ENCODE measurements at regions not wholly inside any gene's neighbourhood (a gene's known extent, or its start where the extent isn't known, plus 50 kb on each side); places are given as distances from the start of the nearest gene placed in this dataset.

DNA sequence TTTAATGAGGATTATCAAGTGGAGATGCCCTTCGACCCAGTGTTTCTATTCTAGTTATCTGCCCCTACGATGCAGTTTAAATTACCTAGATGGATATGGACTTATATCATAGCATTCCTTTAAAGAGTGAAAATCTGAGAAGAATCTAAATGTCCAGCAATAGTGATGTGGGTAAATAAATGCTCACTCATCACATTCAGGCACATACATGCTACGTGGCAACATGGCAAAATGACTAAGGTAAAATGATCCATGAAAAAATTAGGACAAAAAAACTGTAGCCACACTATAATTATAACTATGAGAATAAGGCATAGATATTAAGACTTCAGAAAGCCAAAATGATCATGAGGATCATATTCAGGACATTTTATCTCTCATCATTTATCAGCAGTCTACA, 82.4 kb upstream of the PDE1C start:
- Histone ChIP-seq H3K4me1 (no peaks in the 10 kb centered on the region), H3K4me3 (no peak overlapping the region), H3K36me3 (no peaks in the 10 kb centered on the region), H3K27me3 (peaks cover under 1% of the 10 kb centered on the region; the same call in 1 of the 2 replicates), H3K27ac (no peak overlapping the region), H3K9me3 (replicated peaks) (no peaks in the 10 kb centered on the region)
- DNase-seq, result no peak

DNA sequence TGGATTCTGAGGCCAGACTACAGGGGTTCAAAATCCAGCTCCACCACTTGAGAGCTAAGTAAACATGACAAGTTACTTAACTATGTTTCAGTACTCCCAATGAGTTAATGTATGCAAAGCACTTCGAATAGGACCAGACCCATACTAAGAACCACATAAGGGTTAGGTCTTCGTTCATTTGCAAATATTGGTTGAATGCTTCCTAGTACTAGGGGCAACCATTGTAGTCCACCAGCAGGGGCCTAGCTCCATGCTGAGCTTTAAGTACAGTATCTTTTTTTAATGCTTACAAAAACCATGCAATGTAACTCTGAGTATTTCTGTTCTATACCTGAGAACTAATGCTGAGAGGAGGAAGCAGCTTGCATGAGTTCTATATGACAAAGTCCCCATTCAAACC, 80.4 kb upstream of the PDE1C start:
- Histone ChIP-seq H3K27me3 (no peaks in the 10 kb centered on the region), H3K27ac (no peak overlapping the region)

DNA sequence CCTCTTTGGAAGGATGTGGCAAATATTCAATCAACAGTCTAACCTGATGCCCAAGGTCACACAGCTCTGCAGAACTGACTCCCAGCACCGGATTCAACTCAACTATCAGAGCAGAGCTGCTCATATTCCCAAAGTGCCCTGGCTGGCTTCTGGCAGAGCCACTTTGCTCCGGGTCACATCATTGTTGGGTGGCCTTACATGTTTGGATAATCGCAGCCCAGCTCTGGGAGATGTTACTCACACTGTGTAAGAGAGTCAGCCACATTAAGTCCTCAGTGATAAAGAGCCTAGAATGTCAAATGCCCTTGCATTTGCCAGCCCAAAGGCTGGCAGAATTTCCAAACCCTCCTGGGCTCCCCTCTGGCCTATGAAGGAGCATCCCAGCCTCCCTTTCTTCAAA, 79.8 kb upstream of the PDE1C start:
- Histone ChIP-seq H3K36me3 (no peaks in the 10 kb centered on the region), H3K4me1 (no peaks in the 10 kb centered on the region), H3K27ac (no peak overlapping the region), H3K9me3 (replicated peaks) (no peaks in the 10 kb centered on the region), H3K27me3 (no peaks in the 10 kb centered on the region), H3K4me3 (no peak overlapping the region)
- DNase-seq, result no peak

More for the DNA sequence above, 80.4 kb upstream of the PDE1C start:
- Histone ChIP-seq H3K36me3 (no peaks in the 10 kb centered on the region), H3K4me3 (no peak overlapping the region), H3K4me1 (no peaks in the 10 kb centered on the region), H3K9me3 (replicated peaks) (no peaks in the 10 kb centered on the region)
- DNase-seq, result no peak

DNA sequence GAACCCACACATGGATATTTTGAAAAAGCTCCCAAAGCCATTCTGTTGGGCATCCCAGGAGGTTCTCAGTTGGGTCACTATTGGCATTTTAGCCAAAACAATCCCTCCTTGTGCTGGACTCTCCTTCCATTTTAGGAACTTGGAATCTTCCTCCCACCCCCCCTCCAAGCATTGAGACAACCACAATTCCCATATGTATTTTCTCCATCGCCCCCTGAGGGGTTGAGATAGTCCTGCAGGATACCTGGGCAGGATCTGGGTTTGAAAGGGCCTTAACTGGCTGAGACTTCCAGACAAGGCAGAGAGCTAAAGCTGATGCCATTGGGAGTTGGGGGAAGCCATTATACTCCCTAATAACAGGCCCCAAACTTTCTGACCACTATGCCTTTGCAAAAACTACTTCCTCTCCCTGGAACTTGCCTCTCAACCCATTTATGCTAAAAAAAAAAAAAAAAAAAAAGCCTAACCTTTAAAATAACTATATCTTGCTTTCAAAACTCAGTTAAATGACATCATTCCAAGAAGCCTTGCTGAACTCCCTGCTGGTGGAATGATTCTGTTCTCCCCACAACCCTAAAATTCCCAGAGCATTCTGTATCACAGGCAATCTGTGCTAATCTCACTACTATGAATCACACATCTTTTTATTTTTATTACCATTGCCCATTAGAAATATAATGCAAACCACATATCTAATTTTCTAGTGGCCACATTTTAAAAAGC, 77.5 kb upstream of the PDE1C start:
- no peak for DNase-seq
- H3K4me3 ChIP-seq, result no peak overlapping the region
- H3K9me3 ChIP-seq (replicated peaks), result no peaks in the 10 kb centered on the region
- no peaks in the 10 kb centered on the region for H3K36me3 ChIP-seq
- peaks cover 4% of the 10 kb centered on the region; the same call in 1 of the 2 replicates for H3K4me1 ChIP-seq
- H3K27ac ChIP-seq, result no peak overlapping the region
- no peaks in the 10 kb centered on the region for H3K27me3 ChIP-seq

DNA sequence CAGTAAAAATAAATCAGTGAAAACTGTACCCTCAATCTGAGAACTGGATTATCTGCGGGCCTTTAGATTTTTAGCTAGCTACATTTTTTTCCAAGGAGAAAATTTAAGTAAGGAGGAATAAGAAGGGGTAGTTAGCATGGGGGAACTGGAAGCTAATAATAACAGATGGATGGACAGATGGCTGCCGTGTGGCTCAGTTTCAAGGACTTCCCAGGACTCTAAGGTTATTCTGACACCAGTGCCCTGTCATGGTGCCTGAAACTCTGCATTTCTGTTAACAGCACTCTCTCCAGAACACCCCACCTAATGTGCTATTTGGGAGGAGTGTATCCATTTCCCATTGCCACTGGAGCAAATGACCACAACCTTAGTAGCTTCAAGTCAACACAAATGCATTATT, 75.7 kb upstream of the PDE1C start:
- no peak for DNase-seq
- H3K4me3 ChIP-seq, result no peak overlapping the region
- no peaks in the 10 kb centered on the region for H3K27me3 ChIP-seq
- H3K9me3 ChIP-seq (replicated peaks), result no peaks in the 10 kb centered on the region
- H3K27ac ChIP-seq, result no peak overlapping the region
- H3K4me1 ChIP-seq, result peaks cover 4% of the 10 kb centered on the region; the same call in 1 of the 2 replicates
- H3K36me3 ChIP-seq, result no peaks in the 10 kb centered on the region

DNA sequence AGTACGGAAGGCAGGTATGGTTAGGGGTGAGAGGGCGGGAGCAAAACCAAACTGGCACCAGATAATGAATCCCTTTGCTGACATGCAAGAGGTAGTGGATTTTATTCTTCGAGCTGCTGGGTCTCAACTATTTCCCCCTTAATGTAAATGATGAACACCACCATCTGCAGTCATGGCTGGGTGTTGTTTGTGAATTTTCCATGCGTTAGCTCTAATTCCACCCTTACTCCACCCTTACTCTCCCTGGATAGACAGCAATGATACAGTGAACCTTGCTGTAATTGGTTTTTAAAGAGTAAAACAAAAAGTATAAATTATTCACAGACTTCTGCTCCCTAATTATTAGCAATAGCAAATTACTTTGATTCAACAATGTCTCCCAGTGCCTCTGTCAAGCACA, 74.5 kb upstream of the PDE1C start:
- Histone ChIP-seq H3K4me1 (peaks cover 4% of the 10 kb centered on the region; the same call in 1 of the 2 replicates), H3K27me3 (no peaks in the 10 kb centered on the region), H3K4me3 (no peak overlapping the region), H3K9me3 (replicated peaks) (no peaks in the 10 kb centered on the region), H3K36me3 (no peaks in the 10 kb centered on the region), H3K27ac (no peak overlapping the region)
- no peak for DNase-seq

DNA sequence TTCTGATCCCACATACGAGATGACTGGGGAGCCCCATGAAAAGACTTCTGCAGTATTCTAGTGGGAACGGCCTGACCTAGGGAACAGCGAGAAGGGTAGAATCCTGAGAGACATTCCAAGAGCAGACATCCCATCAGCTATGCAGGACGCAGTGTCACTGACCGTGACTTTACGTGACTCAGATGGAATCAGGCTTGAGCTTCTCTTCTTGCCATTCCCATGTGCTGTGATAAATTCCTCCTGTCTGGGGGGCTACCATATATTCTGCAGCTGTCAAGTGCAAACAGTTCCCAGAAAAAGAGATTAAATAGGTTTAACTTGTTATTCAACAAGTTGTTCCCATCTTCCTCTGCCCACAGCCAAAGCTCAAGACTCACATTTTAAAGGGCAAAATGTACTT, 73.1 kb upstream of the PDE1C start:
- no peak for DNase-seq
- Histone ChIP-seq H3K9me3 (replicated peaks) (no peaks in the 10 kb centered on the region), H3K4me1 (peaks cover 4% of the 10 kb centered on the region; the same call in 1 of the 2 replicates), H3K27me3 (0 out of 2 replicates have a peak, but pooled peaks cover 3% of the 10 kb centered on the region), H3K27ac (no peak overlapping the region), H3K36me3 (no peaks in the 10 kb centered on the region), H3K4me3 (no peak overlapping the region)

DNA sequence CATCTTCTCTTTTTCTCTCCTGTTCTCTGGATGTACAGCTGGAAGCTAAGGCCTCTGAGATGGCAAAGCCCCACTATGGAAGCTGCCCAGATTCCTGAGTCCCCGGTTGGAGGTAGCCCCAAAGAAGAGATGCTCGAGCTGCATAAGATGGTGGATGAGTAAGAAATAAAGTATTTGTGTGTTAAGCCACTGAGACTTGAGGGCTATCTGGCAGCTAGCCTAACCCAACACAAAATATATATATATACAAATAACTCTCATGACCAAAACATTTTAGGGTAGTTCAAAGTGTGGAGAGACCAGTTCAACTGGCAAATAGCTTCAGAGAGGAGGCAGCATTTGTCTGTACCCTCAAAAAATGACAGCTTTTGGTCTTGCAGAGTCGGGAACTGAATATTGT, 72.4 kb upstream of the PDE1C start:
- Histone ChIP-seq H3K4me1 (peaks cover 4% of the 10 kb centered on the region; the same call in 1 of the 2 replicates), H3K36me3 (no peaks in the 10 kb centered on the region), H3K27me3 (0 out of 2 replicates have a peak, but pooled peaks cover 3% of the 10 kb centered on the region), H3K4me3 (no peak overlapping the region), H3K27ac (no peak overlapping the region), H3K9me3 (replicated peaks) (no peaks in the 10 kb centered on the region)
- DNase-seq, result no peak

DNA sequence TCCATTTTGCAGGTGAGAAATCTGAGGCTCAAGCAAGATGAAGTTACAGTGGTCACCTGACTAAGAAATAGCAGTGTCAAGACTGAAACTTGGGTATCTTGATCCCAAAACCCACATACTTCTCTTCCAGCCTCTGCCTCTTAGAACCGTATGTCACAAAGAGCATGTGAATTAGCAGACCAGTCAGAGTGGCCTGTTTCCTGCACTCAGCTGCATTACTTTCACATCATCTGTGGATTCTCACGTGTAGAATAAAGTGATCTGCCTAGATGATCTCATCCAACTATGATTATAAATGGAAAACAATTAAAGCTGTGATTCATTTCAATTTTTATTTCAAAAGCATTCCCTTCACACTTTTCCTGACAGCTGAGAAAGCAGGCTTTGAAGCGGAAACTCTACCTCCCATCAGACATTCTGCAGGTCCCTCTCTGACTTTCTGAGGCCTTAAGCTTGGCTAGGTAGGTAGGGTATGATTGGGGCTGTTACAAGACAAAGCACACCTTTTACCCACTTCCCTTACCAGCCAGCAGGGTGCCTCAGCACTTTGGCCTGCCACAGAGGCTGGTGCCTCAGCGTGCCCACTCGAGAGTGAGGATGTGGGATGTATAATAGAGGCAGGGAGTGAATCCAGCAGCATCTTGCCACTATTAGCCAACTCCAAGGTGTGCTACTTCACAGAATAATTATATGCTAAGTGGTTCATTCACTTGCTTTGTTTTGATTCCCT, 70.2 kb upstream of the PDE1C start:
- Histone ChIP-seq H3K9me3 (replicated peaks) (no peaks in the 10 kb centered on the region), H3K36me3 (no peaks in the 10 kb centered on the region), H3K4me1 (peaks cover 4% of the 10 kb centered on the region; the same call in 1 of the 2 replicates), H3K27me3 (0 out of 2 replicates have a peak, but pooled peaks cover 6% of the 10 kb centered on the region), H3K4me3 (no peak overlapping the region), H3K27ac (no peak overlapping the region)
- no peak for DNase-seq

DNA sequence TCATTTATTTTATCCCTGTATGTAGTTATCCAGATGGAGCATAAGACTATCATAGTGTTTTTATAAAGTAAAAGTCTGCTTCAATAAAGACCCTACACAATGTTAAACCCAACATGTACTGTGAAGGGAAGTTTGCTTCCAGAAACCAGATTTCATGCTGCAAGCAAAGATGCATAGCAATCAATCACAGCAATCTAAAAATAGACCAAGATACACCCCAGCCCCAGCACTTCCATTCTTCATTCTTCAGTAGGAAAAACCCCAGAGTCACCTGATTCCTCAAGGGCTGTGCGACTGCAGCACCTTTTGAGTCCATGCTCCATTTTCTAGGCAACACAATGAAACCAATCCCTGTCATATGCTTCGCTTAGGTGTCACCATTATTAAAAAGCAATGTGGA, 66.9 kb upstream of the PDE1C start:
- DNase-seq, result no peak
- Histone ChIP-seq H3K4me3 (no peak overlapping the region), H3K4me1 (no peaks in the 10 kb centered on the region), H3K9me3 (replicated peaks) (no peaks in the 10 kb centered on the region), H3K36me3 (no peaks in the 10 kb centered on the region), H3K27ac (no peak overlapping the region), H3K27me3 (0 out of 2 replicates have a peak, but pooled peaks cover 6% of the 10 kb centered on the region)

DNA sequence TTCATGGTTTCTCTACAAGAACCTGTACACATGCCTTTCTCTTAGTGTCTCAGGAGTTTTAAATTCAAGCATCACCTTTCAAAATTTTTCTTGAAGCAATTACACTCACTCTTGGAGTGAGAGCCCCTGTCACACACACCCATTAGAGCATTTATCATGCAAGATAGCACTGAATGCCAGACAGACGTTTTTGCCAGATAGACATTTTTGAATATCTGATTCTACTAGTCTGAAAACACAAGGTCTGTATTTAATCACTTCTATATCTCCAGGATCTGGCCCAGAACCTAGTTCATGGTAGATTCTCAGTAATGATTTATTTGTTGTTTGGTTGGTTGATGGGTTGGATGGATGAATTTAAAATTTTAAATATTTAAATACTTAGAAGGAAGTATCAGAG, 60.9 kb upstream of the PDE1C start:
- Histone ChIP-seq H3K9me3 (replicated peaks) (no peaks in the 10 kb centered on the region), H3K4me3 (no peak overlapping the region), H3K27ac (no peak overlapping the region), H3K27me3 (no peaks in the 10 kb centered on the region), H3K4me1 (no peaks in the 10 kb centered on the region), H3K36me3 (no peaks in the 10 kb centered on the region)
- DNase-seq, result no peak

DNA sequence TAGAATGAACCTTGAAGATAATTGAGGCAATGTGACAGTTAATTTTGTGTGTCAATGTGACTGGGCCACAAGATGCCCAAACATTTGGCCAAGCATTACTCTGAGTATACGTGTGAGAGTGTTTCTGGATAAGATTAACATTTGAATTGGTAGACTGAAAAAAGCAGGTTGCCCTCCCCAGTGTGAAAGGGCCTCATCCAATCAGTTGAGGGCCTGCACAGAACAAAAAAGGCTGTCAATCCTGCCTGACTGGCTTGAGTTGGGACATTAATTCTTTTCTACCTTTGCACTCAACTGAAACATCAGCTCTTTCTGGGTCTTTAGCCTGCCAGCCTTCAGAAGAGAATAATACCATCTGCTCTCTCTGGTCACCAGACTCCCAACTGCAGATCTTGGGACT, 56.6 kb upstream of the PDE1C start:
- H3K27ac ChIP-seq, result no peak overlapping the region
- no peak overlapping the region for H3K4me3 ChIP-seq
- no peaks in the 10 kb centered on the region for H3K4me1 ChIP-seq
- H3K9me3 ChIP-seq (replicated peaks), result no peaks in the 10 kb centered on the region
- H3K27me3 ChIP-seq, result no peaks in the 10 kb centered on the region
- H3K36me3 ChIP-seq, result no peaks in the 10 kb centered on the region
- DNase-seq, result no peak
